Nucleus accumbens (tissue), 56 donors: ENCODE measurements at regions not wholly inside any gene's neighbourhood (a gene's known extent, or its start where the extent isn't known, plus 50 kb on each side); places are given as distances from the start of the nearest gene placed in this dataset.
A peak's percentile ranks its signal among the peaks of the same experiment; 100 is the strongest.
"Not testable (repeated sequence)": the region's sequence is repeated elsewhere in the genome, so short reads cannot be mapped to it uniquely, and the experiment has no call there.

ENCODE experiments used
- DNase-seq, 56 donors: peaks; one replicate each; lab custom pipeline; 2025; lab: John Stamatoyannopoulos, UW

DNA sequence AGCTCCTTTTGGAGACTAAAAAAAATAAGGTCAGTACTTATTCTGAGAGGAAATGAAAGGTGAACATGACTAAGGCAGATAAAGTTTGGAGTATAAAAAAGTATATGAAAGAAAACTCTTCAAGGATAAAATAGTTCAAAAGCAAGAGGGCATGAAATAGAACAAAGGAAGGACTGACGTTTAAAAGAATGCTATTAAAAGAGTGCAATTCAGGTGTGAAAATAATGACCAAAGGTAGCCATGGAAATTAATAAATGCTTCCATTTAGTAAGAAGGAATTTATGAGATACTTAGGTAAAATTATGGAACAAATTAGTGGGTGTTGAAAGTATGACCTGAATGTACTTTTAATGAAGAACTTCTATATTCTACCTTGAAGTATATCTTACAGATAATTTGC is 128.2 kb upstream of the WDFY3 start:
- no peak for DNase-seq

DNA sequence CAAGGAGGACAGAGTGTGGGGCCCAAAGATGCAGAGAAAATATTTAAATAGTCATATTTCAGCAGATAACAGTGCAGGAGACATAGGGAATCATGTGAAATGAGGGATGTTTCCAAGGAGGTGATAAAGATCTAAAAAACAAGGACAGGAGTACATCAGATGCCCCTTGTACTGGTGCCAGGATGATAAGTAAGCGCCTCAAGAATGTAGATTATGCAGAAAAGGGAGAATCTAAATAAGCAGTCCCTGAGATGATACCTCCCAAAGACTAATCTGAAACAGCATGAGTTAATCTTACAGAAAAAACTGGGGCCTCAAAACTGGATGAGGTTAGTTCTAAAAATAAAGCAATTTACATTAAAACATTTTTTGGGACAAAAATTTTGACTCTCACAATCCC is 136.1 kb upstream of the WDFY3 start:
- no peak for DNase-seq

DNA sequence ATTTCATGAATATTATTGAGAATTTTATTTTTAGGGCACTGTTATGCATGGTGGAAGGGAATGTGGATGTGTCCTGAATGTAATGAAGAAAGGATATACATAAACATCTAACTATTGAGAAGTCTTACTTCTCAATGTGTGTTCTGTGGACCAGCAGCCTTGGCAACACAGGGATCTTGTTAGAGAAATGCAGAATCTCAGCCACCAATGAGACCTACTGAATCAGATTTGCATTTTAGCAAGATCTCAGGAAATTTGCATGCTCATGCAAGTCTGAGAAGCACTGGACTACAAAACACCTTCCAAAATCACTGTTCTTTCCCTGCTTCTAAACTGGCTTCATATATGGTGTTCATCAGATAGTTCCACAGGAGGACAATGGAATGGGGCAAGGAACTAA is 139.7 kb upstream of the WDFY3 start:
- no peak for DNase-seq

DNA sequence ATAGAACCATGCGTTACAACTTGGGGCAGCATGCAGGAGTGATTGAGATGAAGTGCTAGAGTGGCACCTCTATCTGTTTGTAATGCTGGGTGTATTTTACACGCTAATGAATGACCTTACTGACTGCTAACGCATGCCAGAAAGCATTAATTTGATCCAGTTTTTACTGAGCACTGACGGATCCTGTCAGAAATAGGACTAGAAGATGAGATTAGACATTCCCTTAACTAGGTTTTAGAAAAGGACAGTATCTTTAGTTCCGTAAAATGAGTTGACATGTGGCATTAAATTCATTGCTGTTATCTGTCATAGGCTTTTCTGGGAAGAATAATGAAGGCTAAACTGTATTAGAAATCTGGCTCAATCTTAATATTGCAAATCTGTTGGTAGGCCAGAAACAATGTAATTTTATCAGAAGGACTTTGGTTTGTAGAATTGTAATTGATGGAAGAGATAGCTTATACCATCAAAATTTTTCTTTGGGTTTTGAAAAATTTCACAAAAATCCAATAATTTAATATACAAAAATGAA is 140.4 kb upstream of the WDFY3 start:
- DNase-seq = no peak

DNA sequence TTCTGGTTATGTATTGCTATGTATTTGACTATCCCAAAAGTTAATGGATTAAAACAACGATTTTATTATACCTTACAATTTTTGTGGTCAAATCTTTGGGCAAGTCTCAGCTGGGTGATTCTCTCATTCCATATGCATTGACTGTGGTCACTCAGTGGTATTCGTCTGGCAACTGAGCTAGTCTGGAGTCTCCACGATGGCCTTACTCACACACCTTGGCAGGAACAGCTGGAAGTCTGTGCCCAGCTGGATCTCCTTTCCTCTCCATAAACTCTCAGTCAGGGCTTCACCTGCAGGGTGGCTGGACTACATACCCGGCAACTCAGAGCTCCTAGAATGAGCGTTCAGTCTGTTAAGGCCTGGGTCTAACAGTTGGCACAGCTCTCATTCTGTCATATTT is 141.1 kb upstream of the WDFY3 start:
- no peak for DNase-seq

DNA sequence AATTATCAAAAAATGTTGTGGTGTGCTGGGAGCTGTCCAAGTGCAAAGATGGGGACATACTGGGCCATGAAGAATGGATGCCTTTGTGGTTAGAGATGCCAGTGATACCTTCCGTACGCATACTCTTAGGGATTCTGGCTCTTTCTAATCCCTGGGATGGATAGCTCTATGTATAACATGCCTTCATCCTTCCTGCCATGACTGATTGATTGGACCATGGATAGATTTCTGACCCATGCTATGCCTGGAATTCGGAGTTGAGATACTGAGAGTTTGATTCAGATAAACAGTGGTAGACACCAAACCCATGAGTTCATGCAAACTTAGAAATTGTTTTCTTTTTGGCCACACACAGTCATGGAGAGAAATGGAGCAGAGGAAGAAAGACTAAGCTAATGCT is 147.2 kb upstream of the WDFY3 start:
- DNase-seq = no peak

DNA sequence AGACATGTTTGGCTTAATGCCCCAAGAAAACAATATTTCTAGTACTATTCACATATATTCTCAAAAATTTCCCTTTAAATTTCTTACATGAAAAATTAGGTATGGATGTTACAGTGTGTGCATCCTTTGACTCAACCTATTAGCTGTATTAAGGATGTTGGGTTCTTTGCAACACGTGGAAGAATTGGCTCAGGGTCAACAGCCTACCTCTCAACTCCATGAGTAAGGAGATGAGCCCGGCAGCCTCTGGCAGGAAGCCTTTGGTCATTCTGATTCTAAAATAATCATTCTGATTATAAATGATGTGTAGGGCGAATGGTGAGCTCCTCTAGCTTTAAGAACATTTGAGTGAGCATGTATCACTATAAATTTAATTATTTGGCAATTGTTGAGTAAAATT is 148.0 kb upstream of the WDFY3 start:
- DNase-seq = no peak

DNA sequence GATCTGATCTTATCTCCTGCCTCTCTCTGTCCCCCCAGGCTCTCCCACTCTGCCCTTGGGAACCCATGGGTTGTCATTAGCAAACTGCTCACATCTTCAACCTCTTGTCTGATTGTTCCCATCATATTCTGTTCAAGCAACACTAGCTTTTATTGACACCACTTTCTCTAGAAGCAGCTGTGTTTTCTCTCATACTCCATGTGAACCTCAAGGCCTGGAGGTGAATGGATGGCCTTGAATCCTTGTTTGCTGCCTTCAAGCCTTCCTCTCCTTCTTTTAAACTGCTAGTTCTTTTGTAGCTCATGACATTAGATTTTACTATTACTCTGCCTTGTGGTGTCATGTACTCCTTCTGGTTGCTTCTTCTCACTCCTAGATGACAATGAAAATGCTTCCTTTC is 149.5 kb upstream of the WDFY3 start:
- no peak for DNase-seq

DNA sequence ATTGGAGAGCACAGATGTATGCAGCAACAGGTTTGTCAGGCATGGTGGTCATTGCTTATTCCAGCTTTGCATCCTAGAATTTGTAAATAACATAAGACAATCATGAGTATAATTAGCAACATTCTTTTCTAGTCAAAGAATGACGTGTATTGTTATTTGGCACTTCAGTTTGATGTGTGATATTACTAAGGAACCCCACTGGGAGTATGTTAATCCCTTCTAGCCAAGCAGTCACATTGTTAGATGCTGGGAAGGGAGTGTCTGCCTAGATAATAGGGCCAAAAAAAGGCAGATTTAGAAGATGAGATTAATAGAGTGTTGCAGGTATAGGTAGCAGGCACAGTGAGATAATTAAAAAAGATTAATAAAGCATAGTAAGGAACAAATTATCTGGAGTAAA is 159.2 kb upstream of the WDFY3 start:
- DNase-seq = no peak

DNA sequence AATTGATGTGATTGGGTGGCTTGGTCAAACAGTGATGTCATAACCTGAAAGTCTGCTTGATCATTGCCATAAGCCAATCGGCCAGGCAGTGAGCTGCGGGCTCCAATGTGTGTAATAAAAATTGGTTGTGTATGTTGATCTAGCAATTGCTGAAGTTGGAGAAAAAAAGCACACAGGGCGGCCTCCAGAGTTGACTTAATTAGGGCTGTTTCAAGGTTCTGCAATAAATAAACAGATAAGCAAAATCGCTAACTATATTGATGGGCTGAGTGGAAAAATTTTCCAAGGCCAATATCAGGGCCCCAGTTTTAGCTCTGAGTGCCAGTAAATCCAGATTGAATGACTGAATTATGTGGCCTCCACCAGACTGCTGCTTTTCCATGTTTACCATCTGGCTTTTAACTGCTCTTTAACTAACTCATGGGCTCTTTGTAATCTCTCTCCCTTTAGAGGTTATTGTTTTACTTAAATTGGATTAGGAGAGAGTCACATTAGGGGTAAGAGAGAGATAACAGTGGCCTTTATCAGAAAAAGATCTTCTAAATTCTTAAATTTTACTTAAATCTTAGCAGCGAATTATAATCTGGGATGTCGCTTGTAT is 160.6 kb upstream of the WDFY3 start:
- no peak for DNase-seq

DNA sequence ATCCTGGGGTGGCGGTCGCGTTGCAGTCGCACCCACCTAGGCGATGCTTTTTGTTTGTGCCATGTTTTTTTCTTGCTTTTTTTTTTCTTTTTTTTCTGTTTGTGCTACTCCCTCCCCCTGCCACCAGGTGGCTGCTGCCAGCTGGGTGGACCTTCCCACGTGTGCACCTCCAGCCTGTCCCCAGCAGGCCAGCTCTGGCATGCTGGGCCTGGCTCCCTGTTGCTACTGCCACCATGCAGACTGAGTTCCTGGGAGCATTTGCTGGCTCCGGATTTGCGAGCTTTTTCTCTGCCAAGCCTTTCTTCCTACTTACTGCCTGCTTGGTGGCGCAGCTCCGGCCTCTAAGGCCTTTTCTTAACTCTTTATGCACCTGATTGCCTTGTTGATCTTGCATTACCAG is 161.2 kb upstream of the WDFY3 start:
- DNase-seq = peak in 26 of 56 donors; percentile 1 to 53 (median 8)

DNA sequence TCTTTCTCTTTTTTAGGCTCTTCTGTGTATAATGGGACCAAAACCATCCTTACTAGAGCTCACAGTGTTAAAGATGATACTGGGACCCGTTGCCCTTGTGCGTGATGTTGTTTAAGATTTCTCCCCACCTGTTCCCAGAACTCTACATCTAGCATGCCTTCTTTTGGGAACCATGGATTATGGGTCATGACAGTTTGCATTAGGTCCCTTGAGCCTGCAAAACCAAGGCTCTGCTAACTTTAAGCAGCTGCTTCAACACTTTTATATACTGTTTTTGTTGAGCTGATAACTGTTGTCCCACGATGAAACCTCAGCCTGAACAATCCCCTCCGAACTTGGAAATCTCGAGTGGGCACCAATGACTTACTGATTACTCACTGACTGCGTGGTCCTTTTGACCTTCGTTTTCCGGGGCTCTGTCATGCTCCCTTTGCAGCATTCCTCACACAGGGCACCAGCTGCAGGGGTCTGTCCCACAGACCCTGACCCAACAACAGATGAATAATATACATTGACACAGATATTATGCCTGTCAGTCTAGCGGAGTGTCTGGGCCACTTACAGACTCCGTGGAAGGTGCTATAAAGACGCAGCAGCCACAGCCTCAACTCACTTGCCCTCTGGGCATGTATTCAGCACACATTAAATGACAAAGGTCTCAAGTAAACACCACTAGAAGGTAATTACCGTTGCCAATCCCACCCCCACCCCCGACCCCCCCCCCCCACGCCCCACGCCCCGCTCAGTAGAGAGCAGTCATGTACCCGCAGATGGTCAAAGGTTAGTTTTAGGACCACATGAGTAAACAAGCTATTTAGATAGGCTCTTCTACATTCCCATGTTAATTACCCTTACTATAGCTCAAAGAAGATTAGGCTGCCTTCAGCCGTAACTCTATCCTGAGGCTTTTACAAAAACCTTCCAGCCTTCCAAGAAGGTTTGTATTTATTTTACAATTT is 162.0 kb upstream of the WDFY3 start:
- DNase-seq = no peak

DNA sequence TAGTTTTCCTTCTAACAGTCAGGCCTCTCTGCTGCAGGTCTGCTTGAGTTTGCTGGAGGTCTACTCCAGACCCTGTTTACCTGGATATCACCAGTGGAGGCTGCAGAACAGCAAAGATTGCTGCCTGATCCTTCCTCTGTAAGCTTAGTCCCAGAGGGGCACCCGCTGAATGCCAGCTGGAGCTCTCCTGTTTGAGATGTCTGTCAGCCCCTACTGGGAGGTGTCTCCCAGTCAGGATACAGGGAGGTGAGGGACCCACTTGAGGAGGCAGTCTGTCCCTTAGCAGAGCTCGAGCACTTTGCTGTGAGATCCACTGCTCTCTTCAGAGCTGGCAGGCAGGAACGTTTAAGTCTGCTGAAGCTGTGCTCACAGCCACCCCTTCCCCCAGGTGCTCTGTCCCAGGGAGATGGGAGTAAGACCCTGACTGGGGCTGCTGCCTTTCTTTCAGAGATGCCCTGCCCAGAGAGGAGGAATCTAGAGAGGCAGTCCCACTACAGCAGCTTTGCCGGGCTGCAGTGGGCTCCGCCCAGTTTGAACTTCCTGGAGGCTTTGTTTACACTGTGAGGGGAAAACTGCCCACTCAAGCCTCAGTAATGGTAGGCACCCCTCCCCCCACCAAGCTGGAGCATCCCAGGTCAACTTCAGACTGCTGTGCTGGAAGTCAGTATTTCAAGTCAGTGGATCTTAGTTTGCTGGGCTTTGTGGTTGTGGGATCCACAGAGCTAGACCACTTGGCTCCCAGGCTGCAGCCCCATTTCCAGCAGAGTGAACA is 163.1 kb upstream of the WDFY3 start:
- DNase-seq = not testable (repeated sequence)

DNA sequence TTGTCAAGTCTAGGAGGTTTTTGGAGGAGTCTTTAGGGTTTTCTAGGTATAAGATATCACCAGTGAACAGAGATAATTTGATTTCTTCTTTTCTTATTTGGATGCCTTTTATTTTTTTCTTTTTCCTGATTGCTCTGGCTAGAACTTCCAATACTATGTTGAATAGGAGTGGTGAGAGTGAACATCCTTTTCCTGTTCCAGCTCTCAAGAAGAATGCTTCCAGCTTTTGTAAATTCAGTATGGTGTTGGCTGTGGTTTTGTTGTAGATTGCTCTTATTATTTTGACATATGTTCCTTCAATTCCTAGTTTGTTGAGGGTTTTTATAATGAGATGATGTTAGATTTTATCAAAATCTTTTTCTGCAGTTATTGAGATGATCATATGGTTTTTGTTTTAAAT is 165.6 kb upstream of the WDFY3 start:
- DNase-seq = no peak

DNA sequence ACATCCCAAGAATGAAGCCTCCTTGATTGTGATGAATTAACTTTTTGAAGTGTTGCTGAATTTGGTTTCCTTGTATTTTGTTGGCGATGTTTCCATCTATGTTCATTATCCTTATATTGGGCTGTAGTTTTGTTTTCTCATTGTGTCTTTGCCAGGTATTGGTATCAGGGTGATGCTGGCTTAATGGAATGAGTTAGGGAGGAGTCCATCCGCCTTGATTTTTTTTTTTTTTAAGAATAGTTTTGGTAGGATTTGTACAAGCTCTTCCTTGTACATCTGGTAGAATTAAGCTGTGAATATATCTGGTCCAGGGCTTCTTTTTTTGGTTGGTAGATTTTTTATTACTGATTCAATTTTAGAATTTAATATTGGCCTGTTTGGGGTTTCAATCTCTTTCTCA is 166.1 kb upstream of the WDFY3 start:
- DNase-seq = no peak

DNA sequence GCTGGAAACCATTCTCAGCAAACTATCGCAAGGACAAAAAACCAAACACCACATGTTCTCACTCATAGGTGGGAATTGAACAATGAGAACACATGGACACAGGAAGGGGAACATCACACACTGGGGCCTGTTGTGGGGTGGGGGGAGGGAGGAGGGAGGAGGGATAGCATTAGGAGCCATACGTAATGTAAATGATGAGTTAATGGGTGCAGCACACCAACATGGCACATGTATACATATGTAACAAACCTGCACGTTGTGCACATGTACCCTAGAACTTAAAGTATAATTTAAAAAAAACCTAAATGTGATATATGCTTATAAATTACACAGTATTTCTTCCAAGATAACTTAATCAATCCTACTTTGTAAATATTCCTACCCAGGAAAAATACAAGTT is 173.3 kb upstream of the WDFY3 start:
- DNase-seq = not testable (repeated sequence)

DNA sequence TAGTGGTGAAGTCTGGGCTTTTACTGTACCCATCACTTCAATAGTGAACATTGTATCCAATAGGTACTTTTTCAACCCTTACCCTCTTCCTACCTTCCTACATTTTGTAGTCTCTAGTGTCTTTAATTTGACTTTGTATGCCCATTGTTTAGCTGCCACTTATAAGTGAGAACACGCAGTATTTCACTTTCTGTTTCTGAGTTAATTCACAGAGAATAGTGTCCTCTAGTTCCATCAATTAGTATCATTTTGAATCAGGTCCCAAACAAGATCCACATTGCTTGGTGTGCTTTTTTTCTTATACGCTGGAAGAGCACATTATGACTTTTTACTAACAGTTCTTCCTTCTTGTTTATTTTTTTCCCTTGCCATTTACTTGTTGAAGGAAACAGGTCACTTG is 176.0 kb upstream of the WDFY3 start:
- no peak for DNase-seq

DNA sequence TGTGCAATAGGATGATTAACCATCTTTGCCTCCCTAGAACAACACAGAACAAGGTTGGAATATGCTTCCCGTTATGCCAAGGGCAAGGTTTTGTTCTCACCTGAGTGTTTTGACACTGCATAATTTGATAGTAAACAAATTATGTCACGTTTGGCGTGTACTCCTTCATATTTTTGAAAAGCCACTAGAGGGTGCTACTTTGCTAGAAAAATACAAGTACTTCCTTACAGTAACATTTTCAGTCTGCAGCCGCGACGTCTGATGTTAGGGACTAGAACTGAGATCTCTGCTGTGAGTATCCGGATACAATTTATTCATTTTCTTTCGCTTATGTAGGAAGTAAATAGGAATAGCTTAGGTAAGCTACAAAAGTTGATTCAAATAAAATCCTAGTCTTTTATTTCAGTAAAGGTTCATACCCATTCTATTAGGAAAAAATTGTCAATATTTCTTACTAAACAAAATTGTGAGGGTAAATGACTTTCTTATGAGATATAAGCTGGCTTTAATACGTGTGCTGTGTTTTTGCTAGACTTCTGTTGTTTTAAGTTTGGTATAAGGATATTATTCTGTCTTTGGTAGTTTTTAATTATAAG is 181.1 kb upstream of the WDFY3 start:
- DNase-seq = peak in 34 of 56 donors; percentile 2 to 79 (median 20)

DNA sequence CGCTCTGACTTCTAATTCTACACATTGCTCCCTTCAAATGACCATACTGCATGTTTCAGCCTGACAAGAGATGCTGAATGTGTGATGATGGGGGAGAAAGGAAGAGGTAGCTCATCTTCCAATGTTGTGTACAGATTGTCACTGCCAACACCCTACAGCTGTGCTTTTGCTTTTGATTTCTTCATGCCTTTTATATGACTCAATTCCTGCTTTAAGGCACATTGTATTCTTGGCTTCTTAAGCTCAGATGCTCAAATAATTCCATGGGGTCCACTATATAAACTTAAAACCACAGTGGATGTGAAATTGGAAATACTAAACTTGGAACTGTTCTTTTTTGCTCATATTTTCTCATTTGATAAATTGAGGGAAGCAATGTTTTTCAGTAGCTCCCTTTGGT is 183.2 kb upstream of the WDFY3 start:
- DNase-seq = no peak

DNA sequence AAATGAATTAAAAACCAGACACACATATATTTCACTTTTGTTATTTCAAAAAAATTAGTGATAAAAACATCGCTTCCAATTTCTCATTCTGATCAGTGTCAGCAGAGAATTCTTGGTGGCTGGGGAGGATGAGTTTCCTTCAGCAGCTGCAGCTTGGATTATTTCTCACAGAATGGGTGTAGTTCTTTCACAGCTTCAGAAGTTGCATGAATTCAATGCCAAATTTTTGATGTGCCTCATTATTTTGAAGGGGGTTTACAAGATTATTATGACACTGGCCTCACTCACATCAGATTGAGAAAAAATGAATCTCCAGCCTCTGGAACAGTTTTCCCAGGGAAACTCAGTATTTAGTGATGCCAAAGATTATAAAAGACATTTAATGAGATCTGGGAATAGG is 184.9 kb upstream of the WDFY3 start:
- no peak for DNase-seq

DNA sequence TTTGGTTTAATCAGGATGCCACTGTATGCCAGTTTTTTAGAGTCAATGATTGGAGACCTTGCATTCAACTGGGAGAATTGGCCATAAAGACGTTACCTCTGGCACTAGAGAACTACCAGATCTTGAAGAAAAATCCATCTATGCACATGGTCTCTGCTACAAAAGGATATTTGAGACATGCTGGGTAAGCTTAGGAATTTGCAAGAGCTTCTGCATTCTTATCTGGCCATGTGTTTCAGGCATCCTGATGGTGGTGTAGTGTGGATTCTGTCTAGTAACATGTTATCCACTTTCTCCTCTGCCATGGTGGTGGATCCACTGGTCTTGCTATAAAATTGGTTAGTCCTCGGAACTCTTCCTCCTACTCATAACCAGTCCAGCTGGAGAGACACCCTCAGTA is 185.3 kb upstream of the WDFY3 start:
- DNase-seq = no peak
